ENCODE measurements at regions not wholly inside any gene's neighbourhood (a gene's known extent, or its start where the extent isn't known, plus 50 kb on each side); places are given as distances from the start of the nearest gene placed in this dataset.

GRCh38 chr5:61683148-61683547 lies 351.1 kb downstream of the ZSWIM6 start:
- no peak for TF ChIP-seq POLR2AphosphoS5 (IDR thresholded peaks at IDR 0.05; ENCODE audit: insufficient read depth, low read depth, low read length)
- no peak for TF ChIP-seq CTCF (IDR thresholded peaks at IDR 0.05; ENCODE audit: extremely low read depth in 1 of 2, insufficient read depth in 1 of 2, low read depth in 1 of 2, low read length in 2 of 2)
- TF ChIP-seq FOS (IDR thresholded peaks at IDR 0.05; ENCODE audit: borderline replicate concordance, insufficient read depth, low read length) = no peak
- no peak for TF ChIP-seq POLR2A (IDR thresholded peaks at IDR 0.05; ENCODE audit: low read depth, low read length)
- TF ChIP-seq EZH2 (IDR thresholded peaks at IDR 0.05; ENCODE audit: borderline replicate concordance, low read depth, low read length, severe bottlenecking) = no peak
- no peak for TF ChIP-seq MYC (IDR thresholded peaks at IDR 0.05; ENCODE audit: low read depth, low read length)
